NT2/D1 (cell line): ENCODE measurements at regions not wholly inside any gene's neighbourhood (a gene's known extent, or its start where the extent isn't known, plus 50 kb on each side); places are given as distances from the start of the nearest gene placed in this dataset.

ENCODE experiments used
- DNase-seq: peaks from one replicate; pipeline ENCODE4 v3.0.0-alpha.2; 2011; ENCODE audit warnings: low read depth, low spot score
- H3K27me3 ChIP-seq: 2 replicates; pipeline ENCODE4 v1.6.0; 2011; ENCODE audit warnings: mild to moderate bottlenecking; ENCODE audit not compliant: insufficient read length, insufficient read depth
- H3K36me3 ChIP-seq: 2 replicates; pipeline ENCODE4 v1.6.1; 2011; ENCODE audit warnings: mild to moderate bottlenecking, low read length, mixed read lengths; ENCODE audit not compliant: insufficient read depth, insufficient read length
- H3K4me1 ChIP-seq: 2 replicates; pipeline ENCODE4 v1.5.1; 2011; ENCODE audit not compliant: insufficient read depth, insufficient read length
- H3K4me3 ChIP-seq: 2 replicates; pipeline ENCODE4 v1.5.1; 2011; ENCODE audit warnings: low read depth; ENCODE audit not compliant: insufficient read length
- H3K9ac ChIP-seq: 2 replicates; pipeline ENCODE4 v1.6.0; 2011; ENCODE audit warnings: low read depth; ENCODE audit not compliant: insufficient read length
- H3K9me3 ChIP-seq: 2 replicates; pipeline ENCODE4 v1.5.1; 2011; ENCODE audit warnings: mild to moderate bottlenecking, low read length; ENCODE audit not compliant: insufficient read depth
- SUZ12 ChIP-seq: IDR thresholded peaks from 2 replicates; pipeline ENCODE4 v1.6.1; 2011; ENCODE audit not compliant: insufficient read length, insufficient read depth; ENCODE audit errors: extremely low read depth
- YY1 ChIP-seq: IDR thresholded peaks from 2 replicates; pipeline ENCODE4 v1.6.1; 2011; ENCODE audit not compliant: insufficient read length, insufficient read depth
- ZNF274 ChIP-seq: IDR thresholded peaks from 2 replicates; pipeline ENCODE4 v1.6.1; 2011; ENCODE audit warnings: mild to moderate bottlenecking, low read depth, low read length

DNA sequence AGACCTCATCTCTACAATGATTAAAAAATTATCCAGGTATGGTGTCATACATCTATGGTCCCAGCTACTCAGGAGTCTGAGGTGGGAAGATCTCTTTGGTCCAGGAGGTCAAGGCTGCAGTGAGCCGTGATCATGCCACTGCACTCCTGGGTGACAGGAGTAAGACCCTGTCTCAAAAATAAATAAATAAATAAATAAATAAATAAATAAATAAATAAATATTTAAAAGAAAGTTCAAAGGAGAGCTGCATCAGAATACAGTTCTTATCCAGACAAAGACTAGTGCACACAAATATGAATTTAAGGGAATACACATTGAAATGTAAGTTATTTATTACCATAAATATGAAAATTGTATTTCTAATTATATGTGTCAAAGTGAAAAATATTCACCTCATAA is 624.9 kb downstream of the SLITRK6 start:
- no peak for DNase-seq
- H3K9ac ChIP-seq = no peak overlapping the region
- no peak overlapping the region for H3K4me3 ChIP-seq
- no peaks in the 10 kb centered on the region for H3K4me1 ChIP-seq
- no peaks in the 10 kb centered on the region for H3K36me3 ChIP-seq
- no peak for TF ChIP-seq YY1
- TF ChIP-seq SUZ12 = no peak
- TF ChIP-seq ZNF274 = no peak
- H3K27me3 ChIP-seq = no peaks in the 10 kb centered on the region
- no peaks in the 10 kb centered on the region; the same call in 1 of the 2 replicates for H3K9me3 ChIP-seq

GRCh38 chr13:85170372-85170771 is 628.8 kb downstream of the SLITRK6 start:
- Histone ChIP-seq H3K4me1 (no peaks in the 10 kb centered on the region), H3K9ac (no peak overlapping the region), H3K36me3 (no peaks in the 10 kb centered on the region), H3K27me3 (no peaks in the 10 kb centered on the region), H3K4me3 (no peak overlapping the region), H3K9me3 (no peaks in the 10 kb centered on the region)
- TF ChIP-seq SUZ12 (no peak), YY1 (no peak), ZNF274 (no peak)
- no peak for DNase-seq

DNA sequence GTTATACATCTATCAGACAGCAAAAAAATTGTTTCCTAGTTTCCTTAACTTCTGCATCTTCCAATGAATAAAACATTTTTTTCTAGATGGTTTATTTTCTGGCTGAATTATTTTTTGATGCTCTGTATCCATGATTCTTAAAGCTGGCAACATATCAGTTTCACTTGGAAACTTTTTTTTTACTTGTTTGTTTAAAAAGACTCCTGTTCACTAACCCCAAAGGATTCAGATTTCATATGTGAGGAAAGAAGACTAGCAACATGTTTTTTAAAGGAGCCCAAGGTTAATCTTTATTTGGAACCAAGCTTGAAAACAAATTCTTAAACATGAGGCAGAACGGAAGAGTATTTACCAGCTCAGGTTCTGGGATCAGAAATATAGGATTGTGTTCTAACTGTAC is 632.3 kb downstream of the SLITRK6 start:
- Histone ChIP-seq H3K27me3 (no peaks in the 10 kb centered on the region), H3K9ac (no peak overlapping the region), H3K4me3 (no peak overlapping the region)

GRCh38 chr13:85163063-85163462 is 636.2 kb downstream of the SLITRK6 start:
- DNase-seq = no peak
- Histone ChIP-seq H3K9me3 (peaks cover 19% of the 10 kb centered on the region), H3K9ac (no peak overlapping the region), H3K36me3 (no peaks in the 10 kb centered on the region), H3K4me1 (no peaks in the 10 kb centered on the region), H3K4me3 (no peak overlapping the region), H3K27me3 (no peaks in the 10 kb centered on the region)
- no peak for TF ChIP-seq SUZ12
- TF ChIP-seq YY1 = no peak
- TF ChIP-seq ZNF274 = no peak

More for the DNA sequence above, 632.3 kb downstream of the SLITRK6 start:
- no peaks in the 10 kb centered on the region for H3K4me1 ChIP-seq
- DNase-seq = no peak
- H3K9me3 ChIP-seq = peaks cover 15% of the 10 kb centered on the region
- TF ChIP-seq ZNF274 (no peak), SUZ12 (no peak), YY1 (no peak)
- H3K36me3 ChIP-seq = no peaks in the 10 kb centered on the region

DNA sequence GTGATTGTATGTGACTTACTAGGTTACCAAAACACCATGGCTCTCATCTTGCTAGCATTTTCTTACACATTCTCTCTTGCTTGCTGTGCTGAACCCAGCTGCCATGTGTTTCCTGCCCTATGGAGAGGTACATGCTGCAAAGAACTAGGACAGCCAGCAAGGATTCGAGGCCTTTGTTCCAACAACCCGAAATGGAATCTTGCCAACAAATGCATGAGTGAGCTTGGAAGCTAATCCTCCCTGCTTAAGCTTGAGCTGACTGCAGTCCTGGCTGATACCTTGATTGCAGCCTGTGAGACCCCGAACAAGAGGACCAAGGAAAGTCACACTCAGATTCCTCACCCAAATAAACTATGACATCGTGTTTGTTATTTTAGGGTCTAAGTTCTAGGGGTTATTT is 651.2 kb downstream of the SLITRK6 start:
- H3K4me1 ChIP-seq = no peaks in the 10 kb centered on the region
- H3K9me3 ChIP-seq = no peaks in the 10 kb centered on the region
- H3K27me3 ChIP-seq = no peaks in the 10 kb centered on the region
- no peak overlapping the region for H3K9ac ChIP-seq
- no peak overlapping the region for H3K4me3 ChIP-seq
- DNase-seq = no peak
- H3K36me3 ChIP-seq = no peaks in the 10 kb centered on the region
- no peak for TF ChIP-seq YY1
- TF ChIP-seq ZNF274 = no peak
- TF ChIP-seq SUZ12 = no peak

- TF ChIP-seq SUZ12 = no peak
- TF ChIP-seq YY1 = no peak
- no peak for TF ChIP-seq ZNF274
- no peaks in the 10 kb centered on the region for H3K36me3 ChIP-seq
- DNase-seq = no peak
- H3K9me3 ChIP-seq = no peaks in the 10 kb centered on the region
- no peak overlapping the region for H3K9ac ChIP-seq
- H3K27me3 ChIP-seq = no peaks in the 10 kb centered on the region
- no peak overlapping the region for H3K4me3 ChIP-seq
- H3K4me1 ChIP-seq = no peaks in the 10 kb centered on the region
These were observed 656.8 kb downstream of the SLITRK6 start for GRCh38 chr13:85142351-85142927.

- TF ChIP-seq YY1 (no peak), ZNF274 (no peak), SUZ12 (no peak)
- H3K4me3 ChIP-seq = no peak overlapping the region
These were observed 657.8 kb downstream of the SLITRK6 start for GRCh38 chr13:85141401-85141800.

More at GRCh38 chr13:85141401-85141800, 657.8 kb downstream of the SLITRK6 start:
- Histone ChIP-seq H3K9me3 (no peaks in the 10 kb centered on the region), H3K9ac (no peak overlapping the region), H3K27me3 (no peaks in the 10 kb centered on the region), H3K4me1 (no peaks in the 10 kb centered on the region), H3K36me3 (no peaks in the 10 kb centered on the region)
- no peak for DNase-seq
